GM18858 (cell line): ENCODE measurements at regions not wholly inside any gene's neighbourhood (a gene's known extent, or its start where the extent isn't known, plus 50 kb on each side); places are given as distances from the start of the nearest gene placed in this dataset.
"Not testable (repeated sequence)": the region's sequence is repeated elsewhere in the genome, so short reads cannot be mapped to it uniquely, and the experiment has no call there.

Source experiments
- ATAC-seq: cut with Tn5 transposase; IDR thresholded peaks from one replicate; pipeline ENCODE4 v1.9.1; 2021; ENCODE audit not compliant: unreplicated experiment

- ATAC-seq: no peak
Measured at GRCh38 chr4:79663865-79664264, 255.8 kb upstream of the GK2 start.

- ATAC-seq: no peak
Measured at GRCh38 chr4:79663141-79663540, 255.1 kb upstream of the GK2 start.

GRCh38 chr4:79662651-79663050 is 254.6 kb upstream of the GK2 start:
- no peak for ATAC-seq

GRCh38 chr4:79661196-79661595 is 253.2 kb upstream of the GK2 start:
- no peak for ATAC-seq

GRCh38 chr4:79659308-79659870 is 251.4 kb upstream of the GK2 start:
- ATAC-seq: not testable (repeated sequence)

- ATAC-seq: no peak
Measured at GRCh38 chr4:79657379-79657778, 249.4 kb upstream of the GK2 start.

- ATAC-seq: no peak
Measured at GRCh38 chr4:79653871-79654270, 245.8 kb upstream of the GK2 start.

GRCh38 chr4:79652738-79653137 is 244.7 kb upstream of the GK2 start:
- no peak for ATAC-seq

GRCh38 chr4:79652232-79652631 is 244.2 kb upstream of the GK2 start:
- no peak for ATAC-seq

GRCh38 chr4:79651456-79651855 is 243.4 kb upstream of the GK2 start:
- no peak for ATAC-seq

GRCh38 chr4:79650794-79651431 is 242.9 kb upstream of the GK2 start:
- ATAC-seq: no peak

- no peak for ATAC-seq
Measured at GRCh38 chr4:79650217-79650616, 242.2 kb upstream of the GK2 start.

GRCh38 chr4:79645942-79646341 is 237.9 kb upstream of the GK2 start:
- ATAC-seq: no peak

GRCh38 chr4:79638735-79639134 is 230.7 kb upstream of the GK2 start:
- ATAC-seq: no peak

GRCh38 chr4:79636991-79637390 is 229.0 kb upstream of the GK2 start:
- no peak for ATAC-seq

- no peak for ATAC-seq
Measured at GRCh38 chr4:79634111-79634510, 226.1 kb upstream of the GK2 start.

GRCh38 chr4:79632114-79632513 is 224.1 kb upstream of the GK2 start:
- no peak for ATAC-seq

GRCh38 chr4:79626611-79627010 is 218.6 kb upstream of the GK2 start:
- ATAC-seq: no peak

- ATAC-seq: no peak
Measured at GRCh38 chr4:79626101-79626500, 218.1 kb upstream of the GK2 start.

- ATAC-seq: no peak
Measured at GRCh38 chr4:79625361-79625760, 217.3 kb upstream of the GK2 start.

GRCh38 chr4:79623021-79623870 is 215.2 kb upstream of the GK2 start:
- no peak for ATAC-seq

GRCh38 chr4:79621061-79621460 is 213.0 kb upstream of the GK2 start:
- no peak for ATAC-seq
